Bronchial epithelial cell (primary cell): ENCODE measurements at regions not wholly inside any gene's neighbourhood (a gene's known extent, or its start where the extent isn't known, plus 50 kb on each side); places are given as distances from the start of the nearest gene placed in this dataset.

Experiments used
- DNase-seq: peaks from one replicate; pipeline ENCODE4 v3.0.0-alpha.2; 2010; ENCODE audit warnings: low read depth
- FAIRE-seq: peaks from 2 replicates; lab custom pipeline; 2011; peaks lifted over from hg19 to GRCh38; lab: Jason Lieb, UNC
- H3K27me3 ChIP-seq: 2 replicates; pipeline ENCODE4 v1.5.1; 2011; ENCODE audit warnings: low read length; ENCODE audit not compliant: control insufficient read depth, insufficient read depth
- H3K36me3 ChIP-seq: 2 replicates; pipeline ENCODE4 v1.5.1; 2011; ENCODE audit warnings: low read length; ENCODE audit not compliant: control insufficient read depth, insufficient read depth
- H3K4me3 ChIP-seq: 2 replicates; pipeline ENCODE4 v1.5.1; 2011; ENCODE audit warnings: mild to moderate bottlenecking, low read depth, low read length, control low read depth
- CTCF ChIP-seq: IDR thresholded peaks from 2 replicates; pipeline ENCODE4 v1.5.1; 2011; ENCODE audit warnings: mild to moderate bottlenecking, moderate library complexity, low read length, control low read depth, inconsistent platforms; ENCODE audit not compliant: insufficient read depth, severe bottlenecking

DNA sequence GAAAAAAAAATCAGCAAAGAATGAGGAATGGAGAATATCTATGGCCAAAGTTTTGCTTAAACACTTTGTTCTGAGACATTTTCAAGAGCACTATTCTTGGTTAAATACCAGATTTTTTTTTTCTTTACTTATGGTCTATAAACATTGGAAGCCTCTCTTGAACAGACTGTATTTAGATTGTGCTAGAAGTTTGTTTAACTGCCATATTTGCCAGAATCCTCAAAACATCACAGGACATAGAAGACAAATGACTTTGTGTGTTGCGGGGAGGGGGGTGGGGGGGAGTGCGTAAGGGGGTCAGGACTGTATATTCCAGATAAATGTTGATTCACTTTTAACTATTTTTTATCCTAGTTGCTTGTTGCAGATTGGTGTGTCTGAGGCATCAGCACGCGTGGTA lies 262.0 kb downstream of the MEIS1 start:
- TF ChIP-seq CTCF: no peak
- H3K4me3 ChIP-seq: no peak overlapping the region
- H3K27me3 ChIP-seq: no peaks in the 10 kb centered on the region
- no peak for DNase-seq
- no peaks in the 10 kb centered on the region for H3K36me3 ChIP-seq
- no peak for FAIRE-seq

DNA sequence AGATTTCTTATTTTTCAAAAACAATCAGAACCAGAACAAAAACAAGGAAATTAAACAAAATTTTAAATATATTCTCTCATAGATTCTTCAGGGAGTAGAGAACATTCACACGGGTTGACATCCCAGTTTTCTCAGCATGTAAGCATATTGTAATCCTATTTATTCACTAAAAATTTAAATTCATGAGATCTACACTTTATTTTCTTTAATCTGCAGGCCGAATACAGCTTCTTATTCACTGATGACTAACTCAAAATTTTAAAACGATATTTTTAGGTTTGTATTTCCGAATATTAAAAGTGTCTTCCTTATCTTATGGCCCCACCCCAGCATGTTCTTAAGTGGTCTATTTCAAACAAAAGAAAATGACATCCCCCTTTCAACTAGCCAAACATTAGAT lies 262.4 kb downstream of the MEIS1 start:
- no peak for TF ChIP-seq CTCF
- DNase-seq: no peak
- H3K27me3 ChIP-seq: no peaks in the 10 kb centered on the region
- H3K4me3 ChIP-seq: no peak overlapping the region
- FAIRE-seq: no peak
- H3K36me3 ChIP-seq: no peaks in the 10 kb centered on the region

DNA sequence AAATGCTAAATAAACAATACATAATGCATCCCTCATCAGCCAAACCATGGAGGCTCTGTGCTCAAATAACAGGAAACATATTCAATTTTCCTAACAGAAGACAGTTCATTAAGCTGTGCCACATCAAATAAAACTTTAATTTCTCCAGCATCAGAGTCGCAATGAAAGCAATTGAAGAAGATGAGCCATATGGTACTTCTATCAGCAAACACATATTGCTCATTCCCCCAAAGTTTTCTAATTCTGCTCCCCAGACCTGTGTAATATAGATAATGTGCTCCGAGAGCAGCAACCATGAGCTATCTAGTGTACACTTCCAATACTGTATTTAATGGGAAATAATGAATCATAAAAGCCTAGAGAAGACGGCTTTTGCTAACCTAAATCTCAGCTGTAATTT lies 263.2 kb downstream of the MEIS1 start:
- DNase-seq: no peak
- Histone ChIP-seq H3K36me3 (no peaks in the 10 kb centered on the region), H3K4me3 (no peak overlapping the region), H3K27me3 (no peaks in the 10 kb centered on the region)
- no peak for FAIRE-seq
- TF ChIP-seq CTCF: no peak

DNA sequence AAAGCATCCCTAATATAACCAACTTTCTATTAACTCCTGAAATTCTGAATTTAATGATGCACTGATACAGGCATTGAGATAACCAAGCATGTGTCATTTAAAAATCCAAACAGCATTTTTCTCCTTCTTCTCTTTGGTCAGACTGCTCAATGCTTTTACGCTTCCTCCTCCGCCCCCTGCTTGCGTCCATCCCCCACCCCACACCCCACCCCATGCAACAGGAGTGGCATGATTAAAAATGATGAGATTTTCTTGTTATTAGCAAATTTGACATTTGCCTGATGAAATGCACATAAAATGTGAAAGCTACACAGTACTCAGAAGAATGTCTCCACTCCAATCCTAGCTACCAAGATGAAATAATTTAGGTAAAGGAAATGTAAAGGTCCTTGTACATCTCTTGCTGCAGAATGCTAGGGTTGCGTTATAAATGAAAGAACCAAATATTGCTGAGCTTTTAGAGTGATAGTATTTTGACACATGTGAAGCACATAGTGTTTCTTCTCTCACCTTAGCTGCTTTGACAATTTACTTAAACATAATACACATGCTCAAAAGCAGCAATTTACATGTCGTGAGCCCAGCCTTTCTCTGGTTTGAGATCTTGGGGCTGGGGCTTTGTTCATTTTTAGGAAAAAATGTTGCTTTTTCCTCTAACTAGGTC lies 263.8 kb downstream of the MEIS1 start:
- Histone ChIP-seq H3K27me3 (no peaks in the 10 kb centered on the region), H3K4me3 (no peak overlapping the region), H3K36me3 (no peaks in the 10 kb centered on the region)
- DNase-seq: no peak
- no peak for FAIRE-seq
- no peak for TF ChIP-seq CTCF

DNA sequence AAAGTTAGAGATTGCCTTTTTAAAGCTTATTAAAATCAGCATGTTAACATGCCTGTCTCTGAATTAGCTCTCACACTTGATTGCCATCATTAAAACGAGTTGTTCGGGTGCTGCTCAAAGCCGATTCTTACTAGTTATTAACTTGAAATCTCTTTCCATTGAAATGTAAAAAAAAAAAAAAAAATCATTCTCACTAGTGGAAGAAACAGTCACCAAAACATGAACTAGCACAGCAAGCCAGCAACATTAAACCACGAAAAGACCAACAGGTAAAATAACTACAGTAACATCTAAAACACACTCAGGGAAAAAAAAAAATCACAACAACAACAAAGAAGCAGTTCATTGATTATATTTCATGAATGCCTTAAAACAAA lies 264.5 kb downstream of the MEIS1 start:
- TF ChIP-seq CTCF: no peak
- no peaks in the 10 kb centered on the region for H3K36me3 ChIP-seq
- FAIRE-seq: no peak
- DNase-seq: no peak
- H3K27me3 ChIP-seq: no peaks in the 10 kb centered on the region
- no peak overlapping the region for H3K4me3 ChIP-seq
